K562 (cell line): ENCODE measurements at regions not wholly inside any gene's neighbourhood (a gene's known extent, or its start where the extent isn't known, plus 50 kb on each side); places are given as distances from the start of the nearest gene placed in this dataset.

Experiments
- ATAC-seq: fragments of 200-7000 bp; cut with Tn5 transposase; 3 replicates; pipeline ENCODE4 v1.9.1; 2020; ENCODE audit warnings: moderate library complexity
- BruUV-seq: library from RNA; stranded (reverse); fragments of 400-500 nt; replicated peaks from 2 replicates; lab custom pipeline; 2021; lab: Mats Ljungman, UMichigan
- CTCF ChIA-PET: fragments of 300-600 bp; formaldehyde crosslinking; extraction: SDS; loops from one replicate; lab custom pipeline; 2021; ENCODE audit warnings: low intra/inter-chr PET ratio; lab: Yijun Ruan, JAX
- POLR2A ChIA-PET: fragments of 300-600, 350-650 bp; sonication (Branson Sonifier 250); formaldehyde crosslinking; extraction: SDS; loops from one replicate; lab custom pipeline; 2021; ENCODE audit warnings: antibody characterized with exemption, inconsistent platforms; lab: Yijun Ruan, JAX
- DNase-seq, 4 experiments: peaks; one replicate each; pipeline versions ENCODE4 v3.0.0 to v3.0.0-alpha.2; 2011 to 2018; ENCODE audit warnings: low spot score in 3 of 4, mixed read lengths in 3 of 4; ENCODE audit errors: extremely low read depth in 1 of 4
- FAIRE-seq: peaks from 2 replicates; lab custom pipeline; 2011; peaks lifted over from hg19 to GRCh38; lab: Jason Lieb, UNC
- H2AFZ ChIP-seq: 2 replicates; pipeline ENCODE4 v1.6.0; 2011; ENCODE audit warnings: low read depth, low read length, control low read depth, inconsistent platforms
- H3K27ac ChIP-seq: fragments of 200-600 bp; 3 replicates; pipeline ENCODE4 v1.8.0; 2011; ENCODE audit warnings: low read depth, mild to moderate bottlenecking, control low read depth, inconsistent platforms, low read length, moderate library complexity, mixed read lengths; ENCODE audit errors: extremely low read depth
- H3K27me3 ChIP-seq, 2 experiments: fragments of 300-600 bp in 1 of 2; 2 replicates in 1 of 2; 3 replicates in 1 of 2; pipeline versions ENCODE4 v1.6.0 to v1.8.0; 2011; ENCODE audit warnings: inconsistent platforms in 2 of 2, low read length in 2 of 2, mild to moderate bottlenecking in 1 of 2, mixed read lengths in 1 of 2, moderate library complexity in 1 of 2; ENCODE audit not compliant: control insufficient read depth in 2 of 2, insufficient read depth in 2 of 2
- H3K36me3 ChIP-seq: fragments of 300-600 bp; 3 replicates; pipeline ENCODE4 v1.8.0; 2011; ENCODE audit warnings: mild to moderate bottlenecking, low read length, inconsistent platforms; ENCODE audit not compliant: control insufficient read depth, insufficient read depth
- H3K4me1 ChIP-seq, 2 experiments: fragments of 200-600 bp in 1 of 2; replicated peaks in 1 of 2; 2 replicates in 1 of 2; 3 replicates in 1 of 2; pipeline versions ENCODE4 v1.5.1 to v1.8.0; 2011; ENCODE audit warnings: inconsistent platforms in 2 of 2, low read length in 2 of 2, mild to moderate bottlenecking in 1 of 2, mixed read lengths in 1 of 2, moderate library complexity in 1 of 2; ENCODE audit not compliant: control insufficient read depth in 2 of 2, insufficient read depth in 2 of 2
- H3K4me2 ChIP-seq: 2 replicates; pipeline ENCODE4 v1.6.1; 2011; ENCODE audit warnings: low read length, control low read depth, inconsistent platforms, mixed read lengths; ENCODE audit not compliant: insufficient read depth
- H3K4me3 ChIP-seq: fragments of 200-600 bp; sonication (generic), shearing (Covaris generic); 2 replicates; pipeline ENCODE4 v1.5.1; 2016; ENCODE audit warnings: control low read depth, inconsistent platforms
- H3K79me2 ChIP-seq: fragments of 200-600 bp; 3 replicates; pipeline ENCODE4 v1.8.0; 2011; ENCODE audit warnings: low read length, inconsistent platforms; ENCODE audit not compliant: control insufficient read depth, insufficient read depth
- H3K9ac ChIP-seq, 2 experiments: 2 replicates each; pipeline versions ENCODE4 v1.6.0 to v1.6.1; 2011; ENCODE audit warnings: low read depth in 2 of 2, low read length in 2 of 2, control low read depth in 1 of 2, inconsistent platforms in 1 of 2, mild to moderate bottlenecking in 1 of 2, mixed read lengths in 1 of 2; ENCODE audit not compliant: insufficient read depth in 1 of 2
- H3K9me1 ChIP-seq: one replicate; pipeline ENCODE4 v1.6.0; 2011; ENCODE audit warnings: inconsistent platforms, mild to moderate bottlenecking, low read length, moderate library complexity; ENCODE audit not compliant: control insufficient read depth, insufficient read depth
- H3K9me3 ChIP-seq: replicated peaks from 2 replicates; pipeline ENCODE4 v1.5.1; 2011; ENCODE audit warnings: low read depth, low read length, inconsistent platforms; ENCODE audit not compliant: control insufficient read depth, insufficient read depth
- H4K20me1 ChIP-seq: replicated peaks from 2 replicates; pipeline ENCODE4 v1.6.1; 2011; ENCODE audit warnings: low read length, inconsistent platforms, mixed read lengths; ENCODE audit not compliant: control insufficient read depth, insufficient read depth
- COPS2 ChIP-seq: fragments of 450-650 bp; conservative IDR thresholded peaks from 2 replicates; pipeline ENCODE4 v1.6.1; 2016; ENCODE audit warnings: mild to moderate bottlenecking, moderate library complexity
- FOXA3 ChIP-seq, 2 experiments: fragments of 450-650 bp in 1 of 2; sonication (generic) in 1 of 2; formaldehyde crosslinking; IDR thresholded peaks in 1 of 2; conservative IDR thresholded peaks in 1 of 2; 2 replicates each; pipeline versions ENCODE4 v1.4.0 to v1.8.0; 2020 to 2022; ENCODE audit warnings: mild to moderate bottlenecking in 2 of 2, missing genetic modification reagents in 1 of 2
- HDAC1 ChIP-seq, 2 experiments: fragments of 450-650 bp; IDR thresholded peaks; 2 replicates each; pipeline ENCODE4 v1.6.1; 2016 to 2017; ENCODE audit warnings: inconsistent platforms in 1 of 2, mild to moderate bottlenecking in 1 of 2, moderate library complexity in 1 of 2
- MAFG ChIP-seq: fragments of 450-650 bp; conservative IDR thresholded peaks from 2 replicates; pipeline ENCODE4 v1.6.1; 2016; ENCODE audit warnings: missing genetic modification characterization, missing compliant biosample characterization
- NFRKB ChIP-seq: fragments of 450-650 bp; IDR thresholded peaks from 2 replicates; pipeline ENCODE4 v1.6.1; 2016; ENCODE audit warnings: low read depth
- PHB ChIP-seq: fragments of 250-450 bp; sonication (Bioruptor Pico); IDR thresholded peaks from 2 replicates; pipeline ENCODE4 v1.5.0; 2021
- SAP30 ChIP-seq: fragments of 200-600 bp; sonication (generic); IDR thresholded peaks from 2 replicates; pipeline ENCODE4 v1.6.1; 2012; ENCODE audit warnings: borderline replicate concordance, low read depth, mild to moderate bottlenecking, moderate library complexity, low read length, control low read depth, inconsistent platforms; ENCODE audit not compliant: insufficient read depth, poor library complexity, severe bottlenecking
- STAT6 ChIP-seq: sonication (generic); formaldehyde crosslinking; IDR thresholded peaks from 2 replicates; pipeline ENCODE4 v1.8.1; 2023; ENCODE audit warnings: mild to moderate bottlenecking, missing genetic modification reagents
- XRCC3 ChIP-seq: fragments of 450-650 bp; IDR thresholded peaks from 2 replicates; pipeline ENCODE4 v1.6.1; 2017; ENCODE audit warnings: mild to moderate bottlenecking, moderate library complexity
- ZBTB1 ChIP-seq: sonication (generic); formaldehyde crosslinking; IDR thresholded peaks from 2 replicates; pipeline ENCODE4 v1.8.1; 2023; ENCODE audit warnings: missing genetic modification reagents, low read depth, mild to moderate bottlenecking, borderline replicate concordance
- WGBS: fragments of 100-300 bp; shearing (Covaris generic); methylation state at CpG from one replicate; pipeline ENCODE4 v1.1.6; 2016; ENCODE audit warnings: low coverage, mixed read lengths; ENCODE audit not compliant: insufficient coverage; ENCODE audit errors: missing lambda C conversion rate; 5-methylcytosine and 5-hydroxymethylcytosine counted together
- in situ Hi-C: fragments of 300-500 bp; cut with MboI; formaldehyde crosslinking; loops from 4 replicates; pipeline ENCODE4 v1.15.0; 2018; ENCODE audit warnings: inconsistent platforms, mixed read lengths
- intact Hi-C: fragments of 100-400 bp; cut with micrococcal nuclease; formaldehyde crosslinking; loops from 2 replicates; pipeline ENCODE4 v1.14.2; 2022

- H3K9ac ChIP-seq, result peak overlapping the region in 1 of 2 experiments; percentile 48; a peak in 1 of 4 replicates
- H3K9me1 ChIP-seq, result no peaks in the 10 kb centered on the region
- no peak overlapping the region for H3K27ac ChIP-seq
- in situ Hi-C loops, result no loop called here
- peaks cover 27 to 40% of the 10 kb centered on the region in 2 experiments for H3K27me3 ChIP-seq
- no TSS peak for BruUV-seq
- 6% methylated on average over 6 of the region's 8 CpGs for WGBS
- no peaks in the 10 kb centered on the region for H3K36me3 ChIP-seq
- FAIRE-seq (peak; percentile 6), DNase-seq (no peak), ATAC-seq (no peak)
- CTCF ChIA-PET, result no interaction called here
- POLR2A ChIA-PET, result no interaction called here
- H3K4me2 ChIP-seq, result no peak overlapping the region
- H3K4me3 ChIP-seq, result no peak overlapping the region
- H3K79me2 ChIP-seq, result no peaks in the 10 kb centered on the region
- H4K20me1 ChIP-seq, result no peaks in the 10 kb centered on the region
- no peak overlapping the region for H2AFZ ChIP-seq
- peaks cover 2 to 50% of the 10 kb centered on the region in 2 experiments; a peak in 4 of 5 replicates for H3K4me1 ChIP-seq
- intact Hi-C loops, result no loop called here
- H3K9me3 ChIP-seq, result 0 out of 2 replicates have a peak, but pooled peaks cover 3% of the 10 kb centered on the region
- TF ChIP-seq XRCC3 (no peak), SAP30 (no peak), FOXA3 (CRISPR knock-in tag; conservative IDR thresholded peaks at IDR 0.05 in 1 of 2, IDR thresholded peaks at IDR 0.05 in 1 of 2) (no peak), MAFG (tag) (no peak), COPS2 (no peak), STAT6 (CRISPR knock-in tag) (no peak), PHB (CRISPR knock-in tag) (no peak), ZBTB1 (no peak), NFRKB (no peak), HDAC1 (IDR thresholded peaks at IDR 0.05) (no peak)
Measured at GRCh38 chr9:136596217-136596616, 50.4 kb upstream of the NOTCH1 start.
